Hematopoietic multipotent progenitor cell treated with erythropoietin and hydrocortisone succinate and interleukin-3 and kit ligand, for 4 days (in vitro differentiated cells): ENCODE measurements at regions not wholly inside any gene's neighbourhood (a gene's known extent, or its start where the extent isn't known, plus 50 kb on each side); places are given as distances from the start of the nearest gene placed in this dataset.
A peak's percentile ranks its signal among the peaks of the same experiment; 100 is the strongest.

Source experiments
- DNase-seq: peaks from one replicate; pipeline ENCODE4 v3.0.0-alpha.2; 2015

DNA sequence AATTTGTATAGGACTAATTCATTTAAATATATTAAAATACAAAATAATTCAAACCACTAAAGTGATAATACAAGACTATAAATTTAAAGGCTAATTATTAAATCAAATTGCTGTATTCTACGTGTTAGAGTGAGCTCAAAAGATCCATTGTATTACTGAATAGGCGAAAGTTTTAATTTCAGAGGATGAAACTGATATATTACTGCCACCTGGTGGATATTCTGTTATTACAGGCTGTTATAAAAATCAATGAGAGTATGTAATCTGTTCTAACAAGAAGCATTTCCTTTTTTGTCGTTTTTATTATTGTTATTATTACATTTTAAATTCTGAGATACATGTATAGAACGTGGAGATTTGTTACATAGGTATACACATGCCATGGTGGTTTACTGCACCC, 1239.6 kb upstream of the USP9Y start:
- DNase-seq: peak; percentile 26

GRCh38 chrY:11466778-11467177, 1234.3 kb upstream of the USP9Y start:
- peak; percentile 0 for DNase-seq
